Glutamatergic neuron (in vitro differentiated cells): ENCODE measurements at regions not wholly inside any gene's neighbourhood (a gene's known extent, or its start where the extent isn't known, plus 50 kb on each side); places are given as distances from the start of the nearest gene placed in this dataset.

Experiments
- DNase-seq: peaks from one replicate; pipeline ENCODE4 v3.0.0; 2022
- H3K27ac Mint-ChIP-seq: one replicate; pipeline ENCODE4 v1.8.0; 2020; ENCODE audit warnings: mild to moderate bottlenecking, mixed read lengths, inconsistent platforms; ENCODE audit not compliant: unreplicated experiment
- H3K27me3 Mint-ChIP-seq: one replicate; pipeline ENCODE4 v1.8.0; 2020; ENCODE audit warnings: mild to moderate bottlenecking, moderate library complexity, mixed read lengths, inconsistent platforms; ENCODE audit not compliant: unreplicated experiment
- H3K36me3 Mint-ChIP-seq: one replicate; pipeline ENCODE4 v1.8.0; 2020; ENCODE audit warnings: mild to moderate bottlenecking, mixed read lengths, inconsistent platforms; ENCODE audit not compliant: unreplicated experiment
- H3K4me1 Mint-ChIP-seq: one replicate; pipeline ENCODE4 v1.8.0; 2020; ENCODE audit warnings: mild to moderate bottlenecking, low read depth, mixed read lengths, inconsistent platforms; ENCODE audit not compliant: unreplicated experiment
- H3K4me3 Mint-ChIP-seq: one replicate; pipeline ENCODE4 v1.8.0; 2020; ENCODE audit warnings: mild to moderate bottlenecking, mixed read lengths, inconsistent platforms; ENCODE audit not compliant: unreplicated experiment
- H3K9me3 Mint-ChIP-seq: one replicate; pipeline ENCODE4 v1.8.0; 2020; ENCODE audit warnings: mild to moderate bottlenecking, moderate library complexity, mixed read lengths, inconsistent platforms; ENCODE audit not compliant: unreplicated experiment
- TF ChIP-seq, protein P1 (sequence below): fragments of 200-600 bp; sonication (generic); IDR thresholded peaks from one replicate; pipeline ENCODE4 v1.5.0; 2021; ENCODE audit not compliant: partially characterized antibody, unreplicated experiment

DNA sequence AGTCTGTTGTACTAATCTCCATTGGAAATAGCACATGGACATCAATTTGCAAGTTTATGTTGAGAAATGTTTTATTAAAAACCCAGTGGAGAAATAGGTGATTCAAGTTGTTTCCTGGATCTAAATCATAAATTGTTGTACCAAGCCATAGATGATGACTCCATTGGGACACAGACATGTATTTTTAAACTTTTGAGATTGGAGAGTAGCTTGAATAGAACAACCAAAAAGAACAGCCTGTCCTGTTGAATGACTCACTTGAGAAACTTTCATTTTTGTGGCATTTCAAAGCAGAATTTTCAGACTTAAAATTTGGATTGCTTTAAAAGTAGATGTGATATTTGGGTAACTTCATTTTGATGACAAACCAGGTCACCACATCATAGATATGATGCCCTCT lies 197.5 kb downstream of the GPAM start:
- H3K4me3 Mint-ChIP-seq = no peak overlapping the region
- H3K36me3 Mint-ChIP-seq = no peaks in the 10 kb centered on the region
- no peaks in the 10 kb centered on the region for H3K9me3 Mint-ChIP-seq
- H3K27ac Mint-ChIP-seq = no peak overlapping the region
- H3K4me1 Mint-ChIP-seq = peaks cover 15% of the 10 kb centered on the region
- TF ChIP-seq, protein P1, sequence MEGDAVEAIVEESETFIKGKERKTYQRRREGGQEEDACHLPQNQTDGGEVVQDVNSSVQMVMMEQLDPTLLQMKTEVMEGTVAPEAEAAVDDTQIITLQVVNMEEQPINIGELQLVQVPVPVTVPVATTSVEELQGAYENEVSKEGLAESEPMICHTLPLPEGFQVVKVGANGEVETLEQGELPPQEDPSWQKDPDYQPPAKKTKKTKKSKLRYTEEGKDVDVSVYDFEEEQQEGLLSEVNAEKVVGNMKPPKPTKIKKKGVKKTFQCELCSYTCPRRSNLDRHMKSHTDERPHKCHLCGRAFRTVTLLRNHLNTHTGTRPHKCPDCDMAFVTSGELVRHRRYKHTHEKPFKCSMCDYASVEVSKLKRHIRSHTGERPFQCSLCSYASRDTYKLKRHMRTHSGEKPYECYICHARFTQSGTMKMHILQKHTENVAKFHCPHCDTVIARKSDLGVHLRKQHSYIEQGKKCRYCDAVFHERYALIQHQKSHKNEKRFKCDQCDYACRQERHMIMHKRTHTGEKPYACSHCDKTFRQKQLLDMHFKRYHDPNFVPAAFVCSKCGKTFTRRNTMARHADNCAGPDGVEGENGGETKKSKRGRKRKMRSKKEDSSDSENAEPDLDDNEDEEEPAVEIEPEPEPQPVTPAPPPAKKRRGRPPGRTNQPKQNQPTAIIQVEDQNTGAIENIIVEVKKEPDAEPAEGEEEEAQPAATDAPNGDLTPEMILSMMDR = no peak
- H3K27me3 Mint-ChIP-seq = no peaks in the 10 kb centered on the region
- no peak for DNase-seq

DNA sequence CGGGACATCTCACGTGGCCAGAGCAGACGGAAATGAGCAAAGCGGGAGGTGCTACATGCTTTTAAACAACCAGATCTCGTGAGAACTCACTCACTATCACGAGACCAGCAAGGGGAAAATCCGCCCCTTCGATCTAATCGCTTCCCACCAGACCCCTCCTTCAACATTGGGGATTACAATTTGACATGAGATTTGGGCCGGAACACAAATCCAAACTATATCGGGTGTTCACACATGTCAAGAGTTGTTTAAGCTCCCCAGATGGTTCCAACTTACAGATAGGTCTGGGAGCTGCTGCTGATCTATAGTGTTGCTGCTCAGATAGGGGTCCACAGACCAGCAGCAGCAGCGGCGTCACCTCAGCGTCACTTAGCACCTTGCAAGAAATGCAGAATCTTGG lies 194.9 kb downstream of the GPAM start:
- peak overlapping the region; percentile 19 for H3K4me3 Mint-ChIP-seq
- no peak overlapping the region for H3K27ac Mint-ChIP-seq
- H3K36me3 Mint-ChIP-seq = no peaks in the 10 kb centered on the region
- H3K4me1 Mint-ChIP-seq = peaks cover 15% of the 10 kb centered on the region
- H3K9me3 Mint-ChIP-seq = no peaks in the 10 kb centered on the region
- TF ChIP-seq, protein P1 = no peak
- DNase-seq = no peak
- H3K27me3 Mint-ChIP-seq = no peaks in the 10 kb centered on the region

DNA sequence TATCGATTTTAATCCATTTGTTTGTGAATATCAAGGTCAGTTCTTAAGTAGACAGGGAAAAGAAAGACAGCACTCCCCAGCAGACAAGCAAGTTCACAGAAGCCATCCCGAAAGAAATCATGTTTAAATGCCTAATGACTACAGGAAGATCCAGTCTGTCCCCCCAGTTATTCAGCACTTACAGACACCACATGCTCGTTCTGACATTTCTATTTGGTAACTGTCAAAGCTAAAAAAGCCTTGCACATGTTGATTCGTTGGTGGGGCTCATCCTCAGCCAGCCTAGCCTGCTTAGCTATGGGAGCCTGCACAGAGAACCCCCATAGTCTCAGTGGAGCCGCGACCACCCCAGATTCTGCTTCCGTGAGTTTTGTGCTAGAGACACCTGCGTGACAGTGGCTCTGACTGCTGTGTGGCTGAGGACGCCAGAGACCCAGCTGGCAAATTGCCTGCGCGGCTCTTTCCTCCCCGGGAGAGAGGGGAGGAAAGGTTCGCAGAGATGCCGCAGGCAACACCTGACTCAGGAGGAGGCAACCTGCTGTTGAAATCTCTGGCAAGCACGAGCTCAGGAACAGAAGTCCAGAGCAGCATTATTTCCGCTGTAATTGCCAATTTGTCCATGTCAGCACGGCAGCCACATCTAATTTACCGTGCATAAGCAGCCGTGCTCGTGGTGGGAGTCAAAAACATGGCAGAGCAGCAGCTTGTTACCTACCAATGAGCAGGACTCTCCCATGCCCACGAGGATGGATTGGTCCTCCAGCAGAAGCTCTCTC lies 194.2 kb downstream of the GPAM start:
- TF ChIP-seq, protein P1 = no peak
- H3K27ac Mint-ChIP-seq = no peak overlapping the region
- no peaks in the 10 kb centered on the region for H3K27me3 Mint-ChIP-seq

GRCh38 chr10:111990734-111991133 lies 192.8 kb downstream of the GPAM start:
- Mint-ChIP-seq H3K4me1 (peaks cover 5% of the 10 kb centered on the region), H3K4me3 (no peak overlapping the region), H3K36me3 (no peaks in the 10 kb centered on the region), H3K9me3 (no peaks in the 10 kb centered on the region), H3K27me3 (no peaks in the 10 kb centered on the region), H3K27ac (no peak overlapping the region)
- TF ChIP-seq, protein P1 = no peak
- peak; percentile 19 for DNase-seq

More for the DNA sequence above, 194.2 kb downstream of the GPAM start:
- no peak for DNase-seq
- Mint-ChIP-seq H3K4me1 (peaks cover 9% of the 10 kb centered on the region), H3K36me3 (no peaks in the 10 kb centered on the region), H3K9me3 (no peaks in the 10 kb centered on the region), H3K4me3 (peak overlapping the region; percentile 19)

- H3K27me3 Mint-ChIP-seq = no peaks in the 10 kb centered on the region
- H3K36me3 Mint-ChIP-seq = no peaks in the 10 kb centered on the region
- no peak overlapping the region for H3K4me3 Mint-ChIP-seq
- TF ChIP-seq, protein P1 = no peak
- no peak overlapping the region for H3K27ac Mint-ChIP-seq
- no peak for DNase-seq
- H3K4me1 Mint-ChIP-seq = peaks cover 5% of the 10 kb centered on the region
- H3K9me3 Mint-ChIP-seq = no peaks in the 10 kb centered on the region
Measured at GRCh38 chr10:111993321-111993720, 190.2 kb downstream of the GPAM start.
